HFF-Myc (cell line): ENCODE measurements at regions not wholly inside any gene's neighbourhood (a gene's known extent, or its start where the extent isn't known, plus 50 kb on each side); places are given as distances from the start of the nearest gene placed in this dataset.

Experiments
- DNase-seq: peaks from one replicate; pipeline ENCODE4 v3.0.0-alpha.2; 2011; ENCODE audit warnings: low read depth; ENCODE audit errors: extremely low read depth
- H3K4me3 ChIP-seq: replicated peaks from 2 replicates; pipeline ENCODE4 v1.5.1; 2011; ENCODE audit warnings: low read depth, mild to moderate bottlenecking, control low read depth, low read length
- CTCF ChIP-seq: IDR thresholded peaks from 2 replicates; pipeline ENCODE4 v1.5.1; 2012; ENCODE audit warnings: mild to moderate bottlenecking, low read depth, low read length, control low read depth; ENCODE audit errors: missing control alignments

DNA sequence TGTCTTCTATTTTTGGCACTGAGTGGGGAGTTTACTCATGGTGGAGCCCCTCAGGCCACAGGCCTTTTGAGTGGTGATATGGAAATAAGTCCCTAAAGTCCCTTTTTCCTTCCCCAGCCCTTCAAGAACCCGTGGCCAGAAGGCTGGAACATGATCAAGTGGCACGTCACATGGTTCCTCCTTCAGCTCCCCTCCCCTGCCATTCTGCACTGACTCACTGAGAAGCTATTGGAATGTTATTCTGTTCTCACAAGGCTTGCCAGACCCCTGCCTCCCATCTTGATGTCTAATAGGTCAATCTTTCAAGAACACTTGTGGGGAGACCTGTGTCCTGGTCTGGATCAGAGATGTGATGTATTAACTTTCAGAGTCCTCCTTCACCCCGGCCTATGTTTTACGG lies 279.8 kb downstream of the SEC23IP start:
- DNase-seq = no peak
- no peak for TF ChIP-seq CTCF
- no peak overlapping the region for H3K4me3 ChIP-seq

DNA sequence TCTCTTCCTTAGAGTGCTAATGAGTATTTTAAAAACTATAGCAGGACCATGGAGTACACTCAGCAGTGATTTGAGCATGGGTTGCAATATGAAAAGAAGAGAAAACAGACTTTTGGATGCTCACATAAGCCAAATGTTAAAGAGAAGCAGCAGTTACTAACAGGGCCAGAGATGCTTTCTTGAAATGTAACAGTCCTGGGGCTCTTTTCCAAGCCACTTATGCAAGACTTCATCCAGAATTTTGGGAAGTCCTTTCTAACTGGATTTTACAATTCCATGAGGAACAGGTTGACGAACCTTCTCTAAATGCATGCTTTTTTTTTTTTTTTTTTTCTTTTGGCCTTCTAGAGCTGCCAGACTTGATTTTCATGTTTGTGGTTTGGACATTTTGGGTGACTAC lies 282.0 kb downstream of the SEC23IP start:
- no peak for DNase-seq
- no peak overlapping the region for H3K4me3 ChIP-seq
- no peak for TF ChIP-seq CTCF

DNA sequence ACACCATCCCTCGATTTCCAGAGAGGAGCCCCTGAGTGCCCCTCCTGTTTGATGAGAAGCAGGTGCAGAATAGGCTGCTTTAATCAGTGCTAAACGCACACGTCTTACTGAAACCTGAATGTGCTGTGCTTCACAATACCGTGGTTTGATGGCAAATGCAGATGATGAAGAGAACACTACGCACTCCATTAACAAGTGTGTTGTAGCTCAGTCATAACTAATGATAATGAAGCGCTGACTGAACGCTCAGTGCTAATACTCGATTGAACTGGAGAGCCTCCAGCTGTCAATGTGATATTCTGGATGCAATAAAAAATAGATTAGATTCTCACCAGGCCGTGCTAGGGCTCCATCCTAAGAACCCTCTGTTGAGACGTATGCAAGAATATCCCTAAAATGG lies 279.7 kb upstream of the PLPP4 start:
- no peak for DNase-seq
- no peak for TF ChIP-seq CTCF
- H3K4me3 ChIP-seq = no peak overlapping the region

DNA sequence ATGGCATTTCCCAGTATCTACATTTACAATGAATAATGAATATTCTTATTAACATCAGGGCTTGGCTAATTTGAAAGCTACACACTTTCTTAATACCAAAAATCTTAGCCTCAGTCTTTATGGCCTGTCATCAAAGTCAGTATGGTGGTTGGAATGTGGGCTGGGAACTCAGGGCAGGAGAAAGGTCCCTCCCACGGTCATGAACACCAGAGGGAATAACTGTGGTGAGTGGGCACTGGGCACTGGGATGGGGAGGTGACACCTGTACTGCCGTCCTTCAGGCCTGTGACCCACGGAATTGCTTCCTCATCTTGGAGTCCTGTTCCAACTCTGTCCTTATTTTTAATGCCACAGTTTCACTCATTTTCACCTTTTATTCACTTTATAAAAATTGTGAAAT lies 276.9 kb upstream of the PLPP4 start:
- no peak for DNase-seq
- no peak for TF ChIP-seq CTCF
- H3K4me3 ChIP-seq = no peak overlapping the region

DNA sequence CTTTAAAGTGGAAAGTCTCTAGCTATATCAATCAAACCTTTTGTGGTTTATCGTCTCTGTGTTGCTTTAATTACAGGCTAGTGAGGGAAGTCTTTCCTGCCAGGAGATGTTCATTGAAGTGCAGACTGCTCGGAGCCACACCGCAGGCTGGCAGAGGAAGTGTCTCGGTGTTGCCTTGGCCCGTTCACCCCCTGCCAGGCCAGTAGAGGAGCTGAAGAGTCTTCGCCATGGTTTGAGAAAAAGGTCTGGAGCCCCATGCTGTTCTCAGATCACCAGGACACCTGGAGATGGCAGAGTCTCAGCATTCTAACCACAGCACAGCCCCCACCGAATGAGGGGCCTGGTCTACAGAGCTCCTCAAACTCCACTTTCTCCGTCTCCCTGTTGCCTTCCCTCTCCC lies 275.9 kb upstream of the PLPP4 start:
- no peak overlapping the region for H3K4me3 ChIP-seq
- no peak for DNase-seq
- TF ChIP-seq CTCF = no peak

GRCh38 chr10:120182431-120182830 lies 274.6 kb upstream of the PLPP4 start:
- DNase-seq = no peak
- H3K4me3 ChIP-seq = no peak overlapping the region
- no peak for TF ChIP-seq CTCF

- H3K4me3 ChIP-seq = no peak overlapping the region
- TF ChIP-seq CTCF = no peak
- no peak for DNase-seq
Observed at GRCh38 chr10:120183546-120183945, 273.5 kb upstream of the PLPP4 start.
